Psoas muscle (tissue), 7 donors: ENCODE measurements at regions not wholly inside any gene's neighbourhood (a gene's known extent, or its start where the extent isn't known, plus 50 kb on each side); places are given as distances from the start of the nearest gene placed in this dataset.
"Not testable (repeated sequence)": the region's sequence is repeated elsewhere in the genome, so short reads cannot be mapped to it uniquely, and the experiment has no call there.

ENCODE experiments used
- ATAC-seq, 4 donors: fragments of 200-7000 bp; cut with Tn5 transposase; one replicate each; pipeline ENCODE4 v1.9.1; 2020; ENCODE audit warnings: moderate library complexity in 3 of 4, mild to moderate bottlenecking in 2 of 4
- DNase-seq, 2 donors: peaks; one replicate each; pipeline ENCODE4 v3.0.0-alpha.2; 2020
- H3K27ac ChIP-seq: fragments of 200-600 bp; one replicate; pipeline ENCODE4 v1.8.0; 2022
- H3K27me3 ChIP-seq, 3 donors: fragments of 200-600 bp in 1 of 3; one replicate each; pipeline versions ENCODE4 v1.6.1 to v1.8.0; 2013 to 2022; ENCODE audit warnings: low read length in 2 of 3, mild to moderate bottlenecking in 2 of 3, moderate library complexity in 1 of 3; ENCODE audit not compliant: insufficient read depth in 3 of 3
- H3K36me3 ChIP-seq, 2 donors: fragments of 200-600 bp in 1 of 2; one replicate each; pipeline versions ENCODE4 v1.6.1 to v1.8.0; 2013 to 2022; ENCODE audit warnings: low read depth in 1 of 2, mild to moderate bottlenecking in 1 of 2, moderate library complexity in 1 of 2; ENCODE audit not compliant: insufficient read depth in 1 of 2
- H3K4me1 ChIP-seq: fragments of 200-600 bp; one replicate; pipeline ENCODE4 v1.8.0; 2022
- H3K4me3 ChIP-seq: fragments of 200-600 bp; one replicate; pipeline ENCODE4 v1.8.0; 2022; ENCODE audit warnings: mild to moderate bottlenecking
- H3K9me3 ChIP-seq: fragments of 200-600 bp; one replicate; pipeline ENCODE4 v1.8.0; 2022
- WGBS, 3 donors: extraction: QIAGEN DNeasy Blood & Tissue Kit; methylation state at CpG; one replicate each; pipeline versions ENCODE4 v1.1.6 to v1.1.7; 2013; 5-methylcytosine and 5-hydroxymethylcytosine counted together
- intact Hi-C, 2 donors: fragments of 100-400 bp; cut with DNase I; formaldehyde crosslinking; loops; one replicate each; pipeline versions ENCODE4 v1.11.0 to v1.14.2; 2022
- TF ChIP-seq, protein P1 (sequence below): fragments of 200-600 bp; IDR thresholded peaks from one replicate; pipeline ENCODE4 v1.8.0; 2022; ENCODE audit warnings: antibody characterized with exemption
- donor health status: healthy with polysubstance abuse.
- donor health status: DM: no; HTN: no; CAD: no; lungs with moderate emphysema.
- donor health status: Bipolar disorder and iron deficiency.
- donor health status: healthy.
- donor health status: DM: yes; HTN: yes; CAD: no.
- donor health status: DM: no; HTN: no; CAD: no.
- donor health status: DM: yes; HTN: yes; CAD: no.

- Histone ChIP-seq H3K27ac (no peak overlapping the region), H3K27me3 (peaks cover 0 to 3% (median 1%) of the 10 kb centered on the region in 3 donors), H3K4me1 (no peaks in the 10 kb centered on the region), H3K36me3 (no peaks in the 10 kb centered on the region), H3K9me3 (no peaks in the 10 kb centered on the region), H3K4me3 (no peak overlapping the region)
- intact Hi-C loops: no loop called here
- WGBS, 3 donors: 36 to 52% (median 39%) methylated on average over 26 of the region's 26 CpGs
- TF ChIP-seq, protein P1, sequence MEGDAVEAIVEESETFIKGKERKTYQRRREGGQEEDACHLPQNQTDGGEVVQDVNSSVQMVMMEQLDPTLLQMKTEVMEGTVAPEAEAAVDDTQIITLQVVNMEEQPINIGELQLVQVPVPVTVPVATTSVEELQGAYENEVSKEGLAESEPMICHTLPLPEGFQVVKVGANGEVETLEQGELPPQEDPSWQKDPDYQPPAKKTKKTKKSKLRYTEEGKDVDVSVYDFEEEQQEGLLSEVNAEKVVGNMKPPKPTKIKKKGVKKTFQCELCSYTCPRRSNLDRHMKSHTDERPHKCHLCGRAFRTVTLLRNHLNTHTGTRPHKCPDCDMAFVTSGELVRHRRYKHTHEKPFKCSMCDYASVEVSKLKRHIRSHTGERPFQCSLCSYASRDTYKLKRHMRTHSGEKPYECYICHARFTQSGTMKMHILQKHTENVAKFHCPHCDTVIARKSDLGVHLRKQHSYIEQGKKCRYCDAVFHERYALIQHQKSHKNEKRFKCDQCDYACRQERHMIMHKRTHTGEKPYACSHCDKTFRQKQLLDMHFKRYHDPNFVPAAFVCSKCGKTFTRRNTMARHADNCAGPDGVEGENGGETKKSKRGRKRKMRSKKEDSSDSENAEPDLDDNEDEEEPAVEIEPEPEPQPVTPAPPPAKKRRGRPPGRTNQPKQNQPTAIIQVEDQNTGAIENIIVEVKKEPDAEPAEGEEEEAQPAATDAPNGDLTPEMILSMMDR: no peak
- no peak for ATAC-seq
- no peak for DNase-seq
Observed at GRCh38 chr16:5207001-5207523, 109.5 kb upstream of the EEF2KMT start.

- no peak overlapping the region for H3K27ac ChIP-seq
- peaks cover 0 to 3% (median 1%) of the 10 kb centered on the region in 3 donors for H3K27me3 ChIP-seq
- no peak for DNase-seq
- H3K9me3 ChIP-seq: no peaks in the 10 kb centered on the region
- no peak for ATAC-seq
- 21 to 38% (median 24%) methylated on average over 4 of the region's 4 CpGs for WGBS, 3 donors
- H3K36me3 ChIP-seq: no peaks in the 10 kb centered on the region
- intact Hi-C loops: no loop called here
- no peak overlapping the region for H3K4me3 ChIP-seq
- H3K4me1 ChIP-seq: no peaks in the 10 kb centered on the region
- TF ChIP-seq, protein P1: no peak
Observed at GRCh38 chr16:5206331-5206990, 108.9 kb upstream of the EEF2KMT start.

DNA sequence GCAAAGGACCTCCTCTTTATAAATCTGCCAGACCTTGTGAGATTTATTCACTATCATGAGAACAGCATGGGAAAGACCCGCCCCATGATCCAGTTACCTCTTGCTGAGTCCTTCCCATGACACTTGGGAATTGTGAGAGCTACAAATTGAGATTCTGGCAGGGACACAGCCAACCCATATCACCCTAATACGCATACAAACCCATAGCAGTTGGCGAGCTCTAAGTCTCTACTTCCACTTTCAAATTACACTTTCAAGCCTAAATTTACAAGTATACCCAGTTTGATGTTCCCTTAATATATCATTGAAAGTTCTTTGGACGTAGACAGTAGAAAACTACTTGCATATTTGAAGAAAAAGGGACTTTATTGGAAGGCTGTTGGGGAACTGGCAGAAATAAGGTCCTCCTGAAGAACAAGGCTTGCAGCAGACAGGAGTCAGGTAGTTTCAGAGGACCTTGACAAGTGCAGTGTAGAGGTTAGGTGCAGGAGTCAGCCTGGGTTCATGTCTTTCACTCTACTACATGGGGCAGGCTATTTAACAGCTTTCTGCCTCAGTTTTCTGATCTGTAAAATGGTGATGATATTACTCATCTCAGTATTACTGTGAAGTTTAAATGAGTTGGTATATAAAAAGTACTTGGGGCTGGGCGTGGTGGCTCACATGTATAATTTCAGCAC lies 107.9 kb upstream of the EEF2KMT start:
- H3K27ac ChIP-seq: no peak overlapping the region
- H3K4me3 ChIP-seq: no peak overlapping the region
- TF ChIP-seq, protein P1: no peak
- 77 to 84% (median 79%) methylated on average over 5 of the region's 5 CpGs for WGBS, 3 donors
- H3K9me3 ChIP-seq: no peaks in the 10 kb centered on the region
- DNase-seq (no peak), ATAC-seq (no peak)
- H3K36me3 ChIP-seq: no peaks in the 10 kb centered on the region
- H3K4me1 ChIP-seq: no peaks in the 10 kb centered on the region
- H3K27me3 ChIP-seq: peaks cover 0 to 3% (median 1%) of the 10 kb centered on the region in 3 donors
- intact Hi-C loops: no loop called here

GRCh38 chr16:5203675-5204074 lies 106.1 kb upstream of the EEF2KMT start:
- H3K9me3 ChIP-seq, DNase-seq, H3K4me1 ChIP-seq, H3K36me3 ChIP-seq, H3K27me3 ChIP-seq, ATAC-seq, H3K4me3 ChIP-seq, H3K27ac ChIP-seq, intact Hi-C loops: not testable (repeated sequence)
- WGBS, 3 donors: 86 to 92% (median 91%) methylated on average over 6 to 10 of the region's 14 CpGs

- Histone ChIP-seq H3K4me1 (no peaks in the 10 kb centered on the region), H3K36me3 (no peaks in the 10 kb centered on the region), H3K27ac (no peak overlapping the region), H3K4me3 (no peak overlapping the region), H3K27me3 (no peaks in the 10 kb centered on the region), H3K9me3 (no peaks in the 10 kb centered on the region)
- DNase-seq: no peak
- intact Hi-C loops: no loop called here
- TF ChIP-seq, protein P1: no peak
- ATAC-seq: no peak
Observed at GRCh38 chr16:5200123-5200522, 102.5 kb upstream of the EEF2KMT start.
